Sciatic nerve (tissue), 2 donors: ENCODE measurements at regions not wholly inside any gene's neighbourhood (a gene's known extent, or its start where the extent isn't known, plus 50 kb on each side); places are given as distances from the start of the nearest gene placed in this dataset.
A peak's percentile ranks its signal among the peaks of the same experiment; 100 is the strongest.

ENCODE experiments used
- ATAC-seq: fragments of 200-7000 bp; cut with Tn5 transposase; one replicate; pipeline ENCODE4 v1.9.1; 2020; ENCODE audit warnings: mild to moderate bottlenecking, moderate library complexity
- DNase-seq: peaks from one replicate; pipeline ENCODE4 v3.0.0-alpha.2; 2020; ENCODE audit warnings: low spot score
- intact Hi-C: fragments of 100-400 bp; cut with DNase I; formaldehyde crosslinking; loops from one replicate; pipeline ENCODE4 v1.14.2; 2022
- donor health status: DM: no; HTN: no; CAD: no.
- donor health status: DM: no; HTN: no; CAD: no.

DNA sequence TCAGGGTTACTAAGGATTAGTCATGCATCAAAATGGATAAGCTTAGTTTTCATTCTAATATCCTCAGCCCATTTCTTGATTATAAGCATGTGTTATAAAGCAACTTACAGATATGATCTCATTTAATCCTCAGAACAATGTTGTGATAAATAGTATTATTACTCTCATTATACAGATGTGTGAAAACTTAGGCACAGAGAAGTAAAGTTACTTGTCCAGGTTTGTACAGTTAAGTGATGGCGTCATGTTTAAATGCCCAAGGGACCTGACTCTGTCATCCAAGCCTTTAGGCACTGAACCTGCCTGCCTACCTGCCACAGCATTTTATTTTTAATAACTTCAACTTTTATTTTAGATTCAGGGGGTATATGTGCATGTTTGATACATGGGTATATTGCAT, 472.9 kb upstream of the SEMA6D start:
- ATAC-seq (no peak), DNase-seq (no peak)
- intact Hi-C loops, result no loop called here

GRCh38 chr15:47246317-47246716, 471.0 kb upstream of the SEMA6D start:
- intact Hi-C loops, result no loop called here
- ATAC-seq (no peak), DNase-seq (no peak)

DNA sequence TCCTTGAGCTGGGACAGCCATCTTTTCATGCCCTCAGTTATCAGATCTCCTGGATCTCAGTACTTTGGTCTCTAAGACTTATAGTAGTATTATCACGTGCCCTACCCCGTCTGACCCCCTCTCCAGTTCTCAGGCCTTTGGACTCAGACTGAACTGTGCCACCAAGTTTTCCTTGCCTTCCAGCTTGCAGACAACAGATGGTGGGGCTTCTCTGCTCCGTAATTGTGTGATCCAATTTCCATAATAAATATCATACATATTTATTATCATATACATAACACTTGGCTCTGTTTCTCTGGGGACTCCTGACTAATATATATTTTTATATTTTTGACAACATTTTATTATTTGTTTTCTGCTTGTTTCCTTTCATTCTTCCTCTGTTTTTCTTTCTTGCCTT, 458.8 kb upstream of the SEMA6D start:
- no peak for DNase-seq
- intact Hi-C loops, result no loop called here
- no peak for ATAC-seq

- no peak for DNase-seq
- ATAC-seq, result no peak
- intact Hi-C loops, result no loop called here
These were observed 451.6 kb upstream of the SEMA6D start for GRCh38 chr15:47265686-47266085.

DNA sequence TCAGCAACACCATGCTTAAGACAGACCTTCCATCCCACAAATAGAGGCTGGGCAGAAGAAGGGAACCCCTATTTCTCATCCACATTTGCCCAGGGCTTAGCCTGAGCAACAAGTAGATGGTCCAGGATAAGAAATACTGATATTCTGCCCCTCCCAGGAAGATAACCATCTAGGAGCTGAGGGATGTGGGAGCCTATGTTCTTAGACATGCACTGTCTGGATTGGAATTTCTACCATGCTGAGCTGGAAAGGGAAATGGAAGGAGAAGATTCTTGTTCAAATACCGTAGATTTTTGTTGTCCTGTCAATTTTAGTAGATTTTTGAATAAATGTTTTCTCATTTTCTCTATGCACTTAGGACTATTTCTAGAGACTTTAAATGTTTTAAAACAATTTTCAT, 450.7 kb upstream of the SEMA6D start:
- intact Hi-C loops, result no loop called here
- ATAC-seq (no peak), DNase-seq (no peak)

GRCh38 chr15:47273864-47274263, 443.4 kb upstream of the SEMA6D start:
- DNase-seq (no peak), ATAC-seq (no peak)
- intact Hi-C loops, result no loop called here

DNA sequence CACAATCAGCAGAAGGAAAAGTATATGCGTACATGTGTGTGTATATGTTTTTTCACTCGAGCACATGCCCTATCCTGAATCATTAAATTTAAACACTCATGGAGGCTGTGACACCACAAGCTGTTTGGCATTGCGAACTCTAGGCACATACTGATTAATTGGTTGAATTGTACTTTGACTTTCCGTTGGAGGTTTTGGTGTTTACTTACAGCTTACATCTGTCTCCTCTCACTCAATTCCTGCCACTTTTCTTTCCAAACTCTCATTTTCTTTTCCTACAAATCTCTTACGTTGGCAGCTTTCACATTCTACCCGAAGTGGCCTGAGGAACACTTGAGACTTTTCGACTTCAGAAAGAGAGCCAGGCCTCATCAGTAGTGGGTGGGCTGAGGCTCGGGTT, 434.1 kb upstream of the SEMA6D start:
- no peak for ATAC-seq
- DNase-seq, result no peak
- intact Hi-C loops, result no loop called here

- ATAC-seq, result no peak
- intact Hi-C loops, result no loop called here
- no peak for DNase-seq
These were observed 428.5 kb upstream of the SEMA6D start for GRCh38 chr15:47288794-47289193.

DNA sequence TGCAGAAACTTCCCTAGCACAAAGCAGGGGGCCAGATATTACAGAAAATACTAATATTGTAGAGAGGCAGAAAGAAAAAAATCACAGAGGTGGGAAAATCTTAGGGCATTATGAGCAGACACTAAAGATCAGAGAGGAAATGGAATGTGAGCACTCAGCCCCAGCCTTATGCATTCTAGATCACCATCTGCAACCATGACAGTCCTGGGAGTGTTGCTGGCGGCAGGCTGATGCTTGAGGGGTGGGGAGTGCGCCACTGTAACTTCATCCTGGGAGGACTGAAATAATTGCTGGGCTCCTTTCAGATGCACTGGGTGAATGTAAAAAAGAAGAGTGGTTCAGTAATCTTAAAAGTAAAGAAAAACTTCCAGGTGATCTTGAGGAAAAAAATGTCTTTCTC, 427.6 kb upstream of the SEMA6D start:
- no peak for DNase-seq
- intact Hi-C loops, result no loop called here
- ATAC-seq, result no peak

DNA sequence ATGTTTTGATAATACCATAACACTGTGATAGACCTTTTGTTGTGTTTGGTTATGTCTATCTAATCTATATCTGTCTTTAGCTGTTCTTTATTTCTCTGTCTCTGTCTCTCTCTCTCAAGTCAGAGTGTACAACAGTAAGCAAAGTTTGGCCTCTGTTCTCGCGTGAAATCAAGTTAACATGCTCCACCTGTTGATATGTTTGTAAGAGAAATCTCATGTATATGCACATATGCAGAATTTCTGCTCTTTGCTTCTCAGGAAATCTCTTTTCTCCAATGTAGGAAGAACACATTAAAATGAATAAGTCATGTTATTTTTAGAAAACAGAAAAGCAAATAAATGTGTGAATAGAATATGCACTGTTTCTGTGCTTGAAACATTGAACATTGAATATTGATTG, 425.5 kb upstream of the SEMA6D start:
- no peak for ATAC-seq
- intact Hi-C loops, result no loop called here
- DNase-seq, result no peak

DNA sequence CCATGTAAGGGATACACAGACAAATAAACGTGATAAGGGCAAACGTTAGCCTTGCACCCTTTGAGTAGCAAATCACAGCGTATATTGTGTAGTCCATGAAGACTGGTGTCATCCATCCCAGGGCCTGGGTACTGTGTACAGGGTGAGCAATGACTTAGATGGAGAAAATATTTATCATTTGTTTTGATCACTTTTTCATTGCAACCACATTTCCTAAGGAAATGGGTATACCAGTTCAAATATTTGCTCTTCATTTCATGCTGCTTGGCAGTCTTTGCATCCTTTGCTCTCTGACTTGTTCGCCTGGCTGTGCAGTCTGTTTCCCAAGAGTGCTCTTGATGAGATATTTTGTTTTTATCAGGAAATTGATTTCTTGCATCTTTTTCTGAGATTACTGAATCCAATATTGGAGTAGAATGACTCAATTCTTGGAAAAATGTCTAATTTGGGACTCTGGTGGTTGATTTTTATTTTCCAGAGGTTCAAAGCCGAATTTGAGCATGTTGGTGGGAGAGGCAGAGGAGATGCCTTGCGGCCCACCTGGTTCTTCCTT, 424.6 kb upstream of the SEMA6D start:
- peak; percentile 24 for ATAC-seq
- DNase-seq, result no peak
- intact Hi-C loops, result no loop called here

- DNase-seq (peak; percentile 86), ATAC-seq (peak; percentile 97)
- intact Hi-C loops, result no loop called here
These were observed 423.7 kb upstream of the SEMA6D start for GRCh38 chr15:47293466-47294162.

GRCh38 chr15:47294765-47295259, 422.5 kb upstream of the SEMA6D start:
- DNase-seq (no peak), ATAC-seq (peak; percentile 63)
- intact Hi-C loops, result no loop called here

DNA sequence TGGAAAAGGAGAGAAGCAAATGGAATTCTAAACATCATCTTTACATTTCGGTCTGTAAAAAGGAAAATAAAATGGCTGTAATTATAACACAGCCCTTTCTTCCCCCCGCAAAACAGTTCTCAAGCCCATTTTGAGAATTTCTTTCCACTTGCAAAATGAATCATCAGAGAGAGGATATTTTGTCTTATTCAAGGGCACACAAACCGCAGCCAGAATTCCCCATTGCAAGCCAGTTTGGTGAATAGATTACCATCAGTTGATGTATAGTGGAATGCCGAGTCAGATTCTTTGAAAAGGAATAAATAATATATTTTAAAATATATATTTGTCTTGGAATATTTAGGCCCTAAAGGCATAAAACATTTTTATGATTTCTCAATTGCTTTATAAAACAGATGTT, 420.4 kb upstream of the SEMA6D start:
- ATAC-seq (no peak), DNase-seq (no peak)
- intact Hi-C loops, result no loop called here

GRCh38 chr15:47299846-47300434, 417.4 kb upstream of the SEMA6D start:
- DNase-seq (no peak), ATAC-seq (no peak)
- intact Hi-C loops, result no loop called here

GRCh38 chr15:47300596-47300995, 416.7 kb upstream of the SEMA6D start:
- intact Hi-C loops, result no loop called here
- DNase-seq (no peak), ATAC-seq (no peak)

- intact Hi-C loops, result no loop called here
- ATAC-seq (no peak), DNase-seq (no peak)
These were observed 415.8 kb upstream of the SEMA6D start for GRCh38 chr15:47301481-47301880.

DNA sequence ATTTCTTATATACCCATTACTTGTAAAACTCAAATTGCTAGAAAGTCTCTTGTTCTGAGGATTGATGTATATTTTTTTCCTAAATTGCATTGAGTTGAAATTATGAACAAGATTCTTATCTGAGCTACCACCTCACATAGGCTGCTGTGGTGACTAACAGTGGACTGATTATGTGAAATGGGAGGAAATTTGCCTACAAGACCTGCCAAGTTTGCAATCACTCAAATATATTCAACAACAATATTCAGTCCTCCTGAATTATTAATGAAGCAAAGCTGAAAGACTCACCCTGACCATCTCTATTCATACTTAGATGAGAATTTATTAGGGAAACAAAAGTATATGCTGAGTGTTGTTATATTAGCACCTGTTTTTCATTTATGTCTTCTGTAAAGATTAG, 412.6 kb upstream of the SEMA6D start:
- no peak for DNase-seq
- intact Hi-C loops, result no loop called here

GRCh38 chr15:47312161-47312560, 405.1 kb upstream of the SEMA6D start:
- intact Hi-C loops, result no loop called here
- ATAC-seq, result no peak
- no peak for DNase-seq

More for the DNA sequence above, 412.6 kb upstream of the SEMA6D start:
- ATAC-seq, result no peak

DNA sequence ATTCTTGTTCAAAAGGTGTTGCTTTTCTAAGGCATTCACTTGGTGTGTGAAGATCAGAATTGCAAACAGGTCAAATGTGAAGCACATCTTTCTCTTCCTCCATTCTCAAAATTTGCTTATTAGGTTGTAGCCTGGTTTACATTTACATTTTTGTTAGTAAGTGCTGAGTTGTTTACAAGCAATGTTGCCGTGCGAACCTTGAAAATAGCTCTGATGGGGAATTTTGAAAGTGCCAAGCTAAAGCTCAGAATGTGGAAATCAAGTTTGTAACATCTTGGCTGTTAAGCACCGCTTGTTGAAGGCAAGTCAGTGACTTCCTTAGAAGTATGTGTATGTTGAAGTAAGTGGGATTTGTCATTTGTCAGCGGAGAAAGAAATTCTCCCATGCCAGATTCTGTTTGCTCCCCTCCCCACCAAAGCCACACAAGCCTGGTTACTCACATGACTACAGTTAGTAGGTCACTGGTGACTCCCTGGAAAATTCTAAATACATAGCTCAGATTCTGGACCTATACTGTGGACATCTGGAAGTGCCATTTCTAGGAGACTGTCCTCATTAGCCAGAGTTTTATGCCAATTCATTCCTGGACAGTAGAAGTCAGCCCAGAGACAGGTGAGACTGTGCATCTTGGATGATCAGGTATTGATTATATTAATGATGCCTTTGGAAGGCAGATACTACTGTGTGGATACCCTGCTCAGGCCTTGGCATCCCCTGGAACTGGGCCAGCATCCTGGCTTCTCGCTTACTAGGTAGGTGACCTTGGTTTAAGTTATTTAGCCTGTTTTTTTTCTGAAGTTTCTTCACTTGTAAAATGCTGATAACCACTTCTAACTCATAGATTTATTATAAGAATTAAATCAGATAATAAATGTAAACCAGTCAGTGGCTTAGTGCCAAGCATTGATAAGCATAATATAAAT, 390.6 kb upstream of the SEMA6D start:
- intact Hi-C loops, result no loop called here
- ATAC-seq (no peak), DNase-seq (peak; percentile 60)
